ENCODE measurements at regions not wholly inside any gene's neighbourhood (a gene's known extent, or its start where the extent isn't known, plus 50 kb on each side); places are given as distances from the start of the nearest gene placed in this dataset.

DNA sequence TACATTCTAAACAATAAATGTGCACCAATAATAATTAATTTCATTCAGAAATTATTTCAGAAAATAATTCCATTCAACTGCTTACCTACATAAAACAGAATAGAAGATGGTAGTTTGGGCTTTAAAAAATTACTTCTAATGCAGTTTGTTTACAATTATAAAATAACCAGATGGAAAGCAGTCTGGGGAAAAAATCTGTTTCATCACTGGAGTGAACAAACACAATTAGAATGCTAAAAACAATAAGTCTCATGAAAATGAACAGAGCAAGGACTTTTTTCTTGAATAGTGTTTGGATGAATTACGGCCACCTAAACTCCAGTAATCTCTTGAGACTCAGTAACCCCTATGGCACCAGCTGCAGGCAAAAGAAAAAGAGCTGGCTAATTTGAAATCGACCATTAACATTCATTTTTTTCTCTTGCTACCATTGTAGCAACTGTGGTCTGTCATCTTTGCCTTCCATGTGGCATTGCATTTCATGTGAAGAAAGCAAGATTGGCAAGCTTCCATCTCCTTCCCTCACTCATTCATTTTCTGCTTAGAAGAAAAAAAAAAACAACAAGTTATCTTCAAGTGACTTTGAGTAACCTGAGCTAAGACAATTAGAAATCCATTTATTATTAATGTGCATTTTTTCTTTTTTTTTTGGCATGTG, 88.4 kb upstream of the CEP85L start:
- H3K4me3 ChIP-seq: no peak overlapping the region
- TF ChIP-seq, protein P1, sequence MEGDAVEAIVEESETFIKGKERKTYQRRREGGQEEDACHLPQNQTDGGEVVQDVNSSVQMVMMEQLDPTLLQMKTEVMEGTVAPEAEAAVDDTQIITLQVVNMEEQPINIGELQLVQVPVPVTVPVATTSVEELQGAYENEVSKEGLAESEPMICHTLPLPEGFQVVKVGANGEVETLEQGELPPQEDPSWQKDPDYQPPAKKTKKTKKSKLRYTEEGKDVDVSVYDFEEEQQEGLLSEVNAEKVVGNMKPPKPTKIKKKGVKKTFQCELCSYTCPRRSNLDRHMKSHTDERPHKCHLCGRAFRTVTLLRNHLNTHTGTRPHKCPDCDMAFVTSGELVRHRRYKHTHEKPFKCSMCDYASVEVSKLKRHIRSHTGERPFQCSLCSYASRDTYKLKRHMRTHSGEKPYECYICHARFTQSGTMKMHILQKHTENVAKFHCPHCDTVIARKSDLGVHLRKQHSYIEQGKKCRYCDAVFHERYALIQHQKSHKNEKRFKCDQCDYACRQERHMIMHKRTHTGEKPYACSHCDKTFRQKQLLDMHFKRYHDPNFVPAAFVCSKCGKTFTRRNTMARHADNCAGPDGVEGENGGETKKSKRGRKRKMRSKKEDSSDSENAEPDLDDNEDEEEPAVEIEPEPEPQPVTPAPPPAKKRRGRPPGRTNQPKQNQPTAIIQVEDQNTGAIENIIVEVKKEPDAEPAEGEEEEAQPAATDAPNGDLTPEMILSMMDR (IDR thresholded peaks at IDR 0.05): no peak
- DNase-seq (ENCODE audit: low spot score): no peak
- no peak overlapping the region for H3K27ac ChIP-seq

GRCh38 chr6:118736440-118736839, 85.0 kb upstream of the CEP85L start:
- H3K27ac ChIP-seq: no peak overlapping the region
- no peak overlapping the region for H3K4me3 ChIP-seq
- TF ChIP-seq, protein P1 (IDR thresholded peaks at IDR 0.05): no peak
- DNase-seq (ENCODE audit: low spot score): no peak

GRCh38 chr6:118735320-118735719, 83.9 kb upstream of the CEP85L start:
- DNase-seq (ENCODE audit: low spot score): no peak
- Histone ChIP-seq H3K4me3 (no peak overlapping the region), H3K27ac (no peak overlapping the region)
- TF ChIP-seq, protein P1 (IDR thresholded peaks at IDR 0.05): no peak

DNA sequence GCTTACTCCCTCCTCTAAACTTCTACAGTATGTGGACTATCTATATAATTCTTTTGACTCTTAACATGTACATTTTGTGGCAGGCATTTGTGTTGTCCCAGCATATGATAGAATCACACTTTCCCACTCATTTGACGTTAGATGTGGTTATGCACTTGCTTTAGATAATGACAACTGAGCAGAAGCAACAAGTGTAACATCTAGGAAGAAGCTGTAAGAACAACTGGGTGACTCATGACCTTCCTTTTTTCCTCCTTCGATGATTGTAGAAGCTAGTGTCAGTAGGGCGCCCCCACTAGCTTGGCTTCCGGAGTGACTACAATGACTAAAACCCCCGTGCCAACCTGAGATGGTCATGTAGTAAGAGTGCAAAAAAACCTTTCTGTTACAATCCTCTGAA, 74.6 kb upstream of the CEP85L start:
- no peak overlapping the region for H3K4me3 ChIP-seq
- TF ChIP-seq, protein P1 (IDR thresholded peaks at IDR 0.05): no peak
- DNase-seq (ENCODE audit: low spot score): no peak
- H3K27ac ChIP-seq: no peak overlapping the region

- DNase-seq (ENCODE audit: low spot score): no peak
- no peak overlapping the region for H3K27ac ChIP-seq
- H3K4me3 ChIP-seq: no peak overlapping the region
- TF ChIP-seq, protein P1 (IDR thresholded peaks at IDR 0.05): no peak
Measured at GRCh38 chr6:118724211-118724610, 72.8 kb upstream of the CEP85L start.

DNA sequence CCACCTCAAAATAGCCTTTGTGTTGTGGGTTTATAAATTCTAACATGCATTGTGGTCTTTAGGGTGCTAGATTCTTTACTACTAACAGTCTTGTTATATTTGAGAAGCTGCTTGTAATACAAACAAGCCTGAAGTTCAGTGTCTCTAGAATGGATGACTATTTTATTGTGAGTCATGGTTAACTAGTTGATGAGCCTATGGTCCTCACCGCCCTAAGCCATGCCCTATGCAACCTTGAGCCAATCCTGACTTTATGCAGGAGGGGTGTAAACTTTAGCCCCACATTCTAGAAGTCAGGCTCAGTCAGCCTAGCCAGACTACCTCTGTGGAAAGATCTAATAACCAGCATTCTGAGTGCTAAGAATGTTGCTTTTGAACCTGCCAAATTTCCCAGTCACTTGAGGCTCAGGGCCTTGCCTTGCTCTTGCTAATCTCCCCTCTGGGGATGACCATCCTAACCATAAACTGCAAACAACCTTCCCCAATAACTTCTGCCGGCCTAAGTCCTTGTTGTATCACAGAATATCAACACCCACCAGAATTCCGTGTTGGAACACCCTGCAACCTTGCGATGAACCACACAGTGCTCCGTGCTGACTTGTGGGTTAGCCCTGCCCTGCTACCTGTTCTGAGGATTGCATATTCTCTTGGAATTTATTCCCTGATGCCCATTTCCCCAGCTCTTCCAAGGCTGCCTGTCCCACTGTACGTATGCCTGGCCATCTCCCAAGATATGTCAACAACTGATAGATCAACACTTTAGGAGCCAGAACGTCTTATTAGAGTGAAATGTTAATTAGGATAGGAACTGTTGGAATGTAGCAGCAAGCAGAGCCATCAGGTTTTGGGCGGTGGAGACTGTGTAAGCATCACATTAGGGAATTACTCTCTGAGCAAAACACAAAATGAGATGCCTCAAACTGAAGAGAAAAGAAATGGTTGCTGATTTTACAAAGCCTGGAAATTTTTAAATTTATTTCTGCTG, 71.7 kb upstream of the CEP85L start:
- no peak for DNase-seq (ENCODE audit: low spot score)
- TF ChIP-seq, protein P1 (IDR thresholded peaks at IDR 0.05): no peak

More for the DNA sequence above, 71.7 kb upstream of the CEP85L start:
- Histone ChIP-seq H3K4me3 (no peak overlapping the region), H3K27ac (no peak overlapping the region)
